ENCODE measurements at regions not wholly inside any gene's neighbourhood (a gene's known extent, or its start where the extent isn't known, plus 50 kb on each side); places are given as distances from the start of the nearest gene placed in this dataset.

DNA sequence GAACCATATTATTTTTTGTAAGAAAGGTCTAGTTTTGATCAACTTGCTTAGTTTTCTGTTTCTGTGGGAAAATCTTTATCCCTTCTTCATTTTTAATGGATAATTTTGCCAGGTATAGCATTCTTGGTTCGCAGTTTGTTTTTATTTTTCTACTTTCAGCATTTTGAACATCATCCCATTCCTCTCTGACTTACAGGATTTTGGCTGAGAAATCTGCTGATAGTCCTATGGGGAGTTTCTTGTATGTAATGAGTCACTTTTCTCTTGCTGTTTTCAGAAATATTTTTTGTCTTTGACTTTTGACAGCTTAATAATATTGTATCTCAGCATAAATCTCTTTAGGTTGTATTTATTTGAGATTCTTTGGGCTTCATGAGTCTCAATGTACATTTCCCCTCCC is 389.1 kb downstream of the PBX1 start:
- Histone ChIP-seq H3K27ac (ENCODE audit: low read depth in 1 of 2, low read length in 2 of 2) (no peak overlapping the region), H3K27me3 (ENCODE audit: control insufficient read depth in 4 of 4, insufficient read depth in 4 of 4, low read length in 3 of 4) (no peaks in the 10 kb centered on the region), H3K9ac (ENCODE audit: low read depth in 1 of 2, low read length in 2 of 2) (no peak overlapping the region), H3K36me3 (ENCODE audit: control insufficient read depth in 4 of 4, insufficient read depth in 3 of 4, low read depth in 1 of 4, low read length in 3 of 4) (no peaks in the 10 kb centered on the region), H3K4me1 (ENCODE audit: control insufficient read depth in 4 of 4, insufficient read depth in 4 of 4, low read length in 3 of 4) (no peaks in the 10 kb centered on the region), H3K9me3 (ENCODE audit: control insufficient read depth in 4 of 4, low read length in 3 of 4) (peaks cover 0 to 13% (median 5%) of the 10 kb centered on the region in 4 donors), H3K4me3 (ENCODE audit: low read depth in 1 of 3, low read length in 3 of 3) (no peak overlapping the region)
- 82% methylated on average over 1 of the region's 1 CpG for WGBS
- TF ChIP-seq RAD21 (IDR thresholded peaks at IDR 0.05), result no peak
- no peak for TF ChIP-seq CTCF (IDR thresholded peaks at IDR 0.05; ENCODE audit: low read depth, low read length, missing input control)
- TF ChIP-seq ZBTB33 (IDR thresholded peaks at IDR 0.05), result no peak
- TF ChIP-seq RXRA (IDR thresholded peaks at IDR 0.05), result no peak
- TF ChIP-seq YY1 (IDR thresholded peaks at IDR 0.05), result no peak
- no peak for TF ChIP-seq EGR1 (IDR thresholded peaks at IDR 0.05; ENCODE audit: low read depth in 2 of 2)
- TF ChIP-seq FOXA2 (IDR thresholded peaks at IDR 0.05), result no peak
- TF ChIP-seq NR2F2 (IDR thresholded peaks at IDR 0.05), result no peak
- no peak for TF ChIP-seq TAF1 (conservative IDR thresholded peaks at IDR 0.05)
- TF ChIP-seq SP1 (IDR thresholded peaks at IDR 0.05), result no peak
- TF ChIP-seq JUND (IDR thresholded peaks at IDR 0.05), result no peak
- no peak for TF ChIP-seq HNF4A (conservative IDR thresholded peaks at IDR 0.05)
- no peak for DNase-seq (ENCODE audit: low spot score)

DNA sequence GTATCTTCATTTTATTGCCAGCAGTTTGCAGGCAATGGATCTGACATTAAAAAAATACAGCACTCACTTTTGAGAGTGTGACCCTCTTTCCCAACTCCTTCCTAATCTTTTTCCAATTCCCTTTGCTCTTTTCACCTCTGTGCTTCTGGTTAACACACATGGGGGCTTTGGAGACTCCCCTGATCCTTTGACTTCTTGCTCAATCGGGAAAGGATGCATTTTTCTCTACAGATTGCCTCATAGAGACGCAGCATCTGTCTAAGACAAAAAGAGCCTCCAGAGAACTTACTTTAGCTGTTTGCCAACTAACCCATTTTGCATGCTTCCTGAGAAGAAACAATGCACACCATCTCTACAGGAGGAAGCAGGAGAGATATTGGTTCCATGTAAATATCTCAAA is 378.3 kb downstream of the PBX1 start:
- DNase-seq (ENCODE audit: low spot score), result no peak
- no peak overlapping the region for H3K9ac ChIP-seq (ENCODE audit: low read depth in 1 of 2, low read length in 2 of 2)
- TF ChIP-seq NR2F2 (IDR thresholded peaks at IDR 0.05) (peak; percentile 46), RAD21 (IDR thresholded peaks at IDR 0.05) (no peak), FOXA1 (IDR thresholded peaks at IDR 0.05) (no peak)
- no peak overlapping the region for H3K4me3 ChIP-seq (ENCODE audit: low read depth in 1 of 3, low read length in 3 of 3)
- H3K27me3 ChIP-seq (ENCODE audit: control insufficient read depth in 4 of 4, insufficient read depth in 4 of 4, low read length in 3 of 4), result no peaks in the 10 kb centered on the region
- H3K27ac ChIP-seq (ENCODE audit: low read depth in 1 of 2, low read length in 2 of 2), result no peak overlapping the region
- no peaks in the 10 kb centered on the region for H3K9me3 ChIP-seq (ENCODE audit: control insufficient read depth in 4 of 4, low read length in 3 of 4)
- WGBS, result 39% methylated on average over 2 of the region's 2 CpGs
- H3K36me3 ChIP-seq (ENCODE audit: control insufficient read depth in 4 of 4, insufficient read depth in 3 of 4, low read depth in 1 of 4, low read length in 3 of 4), result no peaks in the 10 kb centered on the region
- no peaks in the 10 kb centered on the region for H3K4me1 ChIP-seq (ENCODE audit: control insufficient read depth in 4 of 4, insufficient read depth in 4 of 4, low read length in 3 of 4)

- 55% methylated on average over 4 of the region's 4 CpGs for WGBS
- Histone ChIP-seq H3K36me3 (ENCODE audit: control insufficient read depth in 4 of 4, insufficient read depth in 3 of 4, low read depth in 1 of 4, low read length in 3 of 4) (no peaks in the 10 kb centered on the region), H3K27me3 (ENCODE audit: control insufficient read depth in 4 of 4, insufficient read depth in 4 of 4, low read length in 3 of 4) (no peaks in the 10 kb centered on the region), H3K9ac (ENCODE audit: low read depth in 1 of 2, low read length in 2 of 2) (no peak overlapping the region), H3K4me3 (ENCODE audit: low read depth in 1 of 3, low read length in 3 of 3) (no peak overlapping the region), H3K9me3 (ENCODE audit: control insufficient read depth in 4 of 4, low read length in 3 of 4) (no peaks in the 10 kb centered on the region), H3K27ac (ENCODE audit: low read depth in 1 of 2, low read length in 2 of 2) (no peak overlapping the region), H3K4me1 (ENCODE audit: control insufficient read depth in 4 of 4, insufficient read depth in 4 of 4, low read length in 3 of 4) (no peaks in the 10 kb centered on the region)
- DNase-seq (ENCODE audit: low spot score), result no peak
- TF ChIP-seq FOXA2 (IDR thresholded peaks at IDR 0.05), result no peak
- no peak for TF ChIP-seq HNF4A (conservative IDR thresholded peaks at IDR 0.05)
- TF ChIP-seq MAX (IDR thresholded peaks at IDR 0.05), result no peak
- no peak for TF ChIP-seq RAD21 (IDR thresholded peaks at IDR 0.05)
- no peak for TF ChIP-seq RXRA (IDR thresholded peaks at IDR 0.05)
- no peak for TF ChIP-seq NR2F2 (IDR thresholded peaks at IDR 0.05)
- no peak for TF ChIP-seq JUND (IDR thresholded peaks at IDR 0.05)
- no peak for TF ChIP-seq TAF1 (conservative IDR thresholded peaks at IDR 0.05)
- no peak for TF ChIP-seq HNF4G (IDR thresholded peaks at IDR 0.05)
- TF ChIP-seq CTCF (IDR thresholded peaks at IDR 0.05; ENCODE audit: low read depth, low read length, missing input control), result no peak
- TF ChIP-seq SP1 (IDR thresholded peaks at IDR 0.05), result no peak
- no peak for TF ChIP-seq ATF3 (IDR thresholded peaks at IDR 0.05)
- no peak for TF ChIP-seq YY1 (IDR thresholded peaks at IDR 0.05)
- TF ChIP-seq GABPA (IDR thresholded peaks at IDR 0.05 in 1 of 2, conservative IDR thresholded peaks at IDR 0.05 in 1 of 2), result no peak
- TF ChIP-seq, protein P1, sequence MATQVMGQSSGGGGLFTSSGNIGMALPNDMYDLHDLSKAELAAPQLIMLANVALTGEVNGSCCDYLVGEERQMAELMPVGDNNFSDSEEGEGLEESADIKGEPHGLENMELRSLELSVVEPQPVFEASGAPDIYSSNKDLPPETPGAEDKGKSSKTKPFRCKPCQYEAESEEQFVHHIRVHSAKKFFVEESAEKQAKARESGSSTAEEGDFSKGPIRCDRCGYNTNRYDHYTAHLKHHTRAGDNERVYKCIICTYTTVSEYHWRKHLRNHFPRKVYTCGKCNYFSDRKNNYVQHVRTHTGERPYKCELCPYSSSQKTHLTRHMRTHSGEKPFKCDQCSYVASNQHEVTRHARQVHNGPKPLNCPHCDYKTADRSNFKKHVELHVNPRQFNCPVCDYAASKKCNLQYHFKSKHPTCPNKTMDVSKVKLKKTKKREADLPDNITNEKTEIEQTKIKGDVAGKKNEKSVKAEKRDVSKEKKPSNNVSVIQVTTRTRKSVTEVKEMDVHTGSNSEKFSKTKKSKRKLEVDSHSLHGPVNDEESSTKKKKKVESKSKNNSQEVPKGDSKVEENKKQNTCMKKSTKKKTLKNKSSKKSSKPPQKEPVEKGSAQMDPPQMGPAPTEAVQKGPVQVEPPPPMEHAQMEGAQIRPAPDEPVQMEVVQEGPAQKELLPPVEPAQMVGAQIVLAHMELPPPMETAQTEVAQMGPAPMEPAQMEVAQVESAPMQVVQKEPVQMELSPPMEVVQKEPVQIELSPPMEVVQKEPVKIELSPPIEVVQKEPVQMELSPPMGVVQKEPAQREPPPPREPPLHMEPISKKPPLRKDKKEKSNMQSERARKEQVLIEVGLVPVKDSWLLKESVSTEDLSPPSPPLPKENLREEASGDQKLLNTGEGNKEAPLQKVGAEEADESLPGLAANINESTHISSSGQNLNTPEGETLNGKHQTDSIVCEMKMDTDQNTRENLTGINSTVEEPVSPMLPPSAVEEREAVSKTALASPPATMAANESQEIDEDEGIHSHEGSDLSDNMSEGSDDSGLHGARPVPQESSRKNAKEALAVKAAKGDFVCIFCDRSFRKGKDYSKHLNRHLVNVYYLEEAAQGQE (IDR thresholded peaks at IDR 0.05), result no peak
- no peak for TF ChIP-seq EGR1 (IDR thresholded peaks at IDR 0.05; ENCODE audit: low read depth in 2 of 2)
Measured at GRCh38 chr1:164932580-164932979, 373.6 kb downstream of the PBX1 start.

All from liver (tissue), 8 donors.